HG03039 (cell line): ENCODE measurements at regions not wholly inside any gene's neighbourhood (a gene's known extent, or its start where the extent isn't known, plus 50 kb on each side); places are given as distances from the start of the nearest gene placed in this dataset.
A peak's percentile ranks its signal among the peaks of the same experiment; 100 is the strongest.

ENCODE experiments used
- ATAC-seq: cut with Tn5 transposase; IDR thresholded peaks from one replicate; pipeline ENCODE4 v1.9.1; 2021; ENCODE audit warnings: mild to moderate bottlenecking, moderate library complexity; ENCODE audit not compliant: unreplicated experiment

DNA sequence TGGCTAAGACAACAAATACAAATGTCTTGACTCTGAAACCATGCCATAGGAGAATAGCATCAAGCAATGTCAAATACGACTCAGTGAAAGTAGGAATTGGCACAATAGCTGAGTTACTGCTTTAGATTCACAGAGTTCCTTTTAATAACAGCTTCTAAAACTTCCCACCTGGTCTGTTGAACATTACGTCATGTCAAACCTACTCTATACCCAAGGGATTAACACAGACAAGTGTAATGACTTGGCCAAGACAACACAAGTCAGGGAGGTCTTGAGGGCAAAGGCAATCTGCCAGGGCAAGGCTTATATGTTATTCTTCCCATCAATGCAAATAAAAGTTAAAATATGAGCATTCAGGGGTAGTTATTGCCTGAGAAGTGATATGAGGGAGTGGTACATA is 265.1 kb upstream of the PRDM1 start:
- no peak for ATAC-seq

DNA sequence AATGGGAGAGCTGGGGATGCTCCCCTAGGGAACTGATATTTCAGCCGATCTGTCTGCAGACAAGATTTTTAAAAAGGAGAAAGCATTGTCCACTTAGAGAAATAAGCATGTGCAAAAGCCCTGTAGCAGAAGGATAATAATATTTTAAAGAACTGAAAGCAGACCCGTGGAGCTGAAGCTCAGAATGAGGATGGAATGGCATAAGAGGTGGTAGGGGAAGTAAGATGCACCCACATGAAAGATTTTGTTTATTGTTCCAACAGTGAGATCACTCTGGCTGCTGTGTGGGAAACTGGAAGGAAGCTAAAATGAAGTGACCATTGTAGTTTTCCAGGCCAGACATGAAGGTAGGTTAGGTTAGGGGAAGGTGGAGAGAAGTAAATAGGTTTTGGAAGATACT is 266.4 kb upstream of the PRDM1 start:
- ATAC-seq = no peak

GRCh38 chr6:105818505-105818904 is 267.6 kb upstream of the PRDM1 start:
- no peak for ATAC-seq

GRCh38 chr6:105817961-105818360 is 268.2 kb upstream of the PRDM1 start:
- ATAC-seq = no peak

GRCh38 chr6:105817370-105817769 is 268.8 kb upstream of the PRDM1 start:
- ATAC-seq = no peak

- no peak for ATAC-seq
These were observed 269.3 kb upstream of the PRDM1 start for GRCh38 chr6:105816847-105817246.

DNA sequence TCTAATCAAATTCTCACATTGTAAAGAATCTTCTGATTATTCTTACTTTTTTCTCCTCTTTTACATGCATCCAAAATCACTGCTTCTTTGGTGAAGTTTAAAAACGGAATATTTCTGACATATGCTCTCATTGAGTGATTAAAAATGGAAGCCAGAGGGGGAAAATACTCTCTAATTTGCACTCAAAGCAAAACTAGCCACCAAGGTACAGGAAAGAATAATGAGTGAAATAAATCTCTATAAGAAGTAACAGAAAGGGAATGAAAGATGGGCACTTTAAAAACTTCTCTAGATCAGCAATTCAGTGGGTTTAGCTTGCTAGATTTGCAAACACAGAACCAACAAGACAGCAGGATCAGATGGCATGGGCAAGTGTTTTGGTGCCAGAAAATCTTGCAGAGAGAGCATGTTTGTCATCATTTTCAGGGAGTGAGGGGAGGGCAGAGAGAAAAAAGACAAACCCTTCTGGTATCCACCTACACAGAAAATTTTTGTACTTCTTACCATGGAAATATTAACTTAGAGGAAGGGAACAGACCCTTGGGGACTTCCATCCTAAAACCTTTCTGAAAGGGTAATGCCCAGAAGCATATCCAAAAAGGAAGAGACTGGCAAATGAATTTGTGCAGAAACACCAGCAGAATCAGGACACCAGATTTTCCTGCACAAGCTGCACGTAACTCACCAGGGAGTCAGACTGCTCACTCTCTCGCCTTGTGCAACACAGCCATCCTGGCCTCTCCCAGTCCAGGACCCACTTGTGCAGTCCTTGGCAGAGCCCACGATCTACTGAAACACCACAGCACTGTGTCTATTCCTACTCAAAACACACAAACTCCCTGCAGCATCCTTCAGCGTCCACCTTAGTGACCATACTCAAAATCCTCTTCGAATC is 270.2 kb upstream of the PRDM1 start:
- no peak for ATAC-seq

DNA sequence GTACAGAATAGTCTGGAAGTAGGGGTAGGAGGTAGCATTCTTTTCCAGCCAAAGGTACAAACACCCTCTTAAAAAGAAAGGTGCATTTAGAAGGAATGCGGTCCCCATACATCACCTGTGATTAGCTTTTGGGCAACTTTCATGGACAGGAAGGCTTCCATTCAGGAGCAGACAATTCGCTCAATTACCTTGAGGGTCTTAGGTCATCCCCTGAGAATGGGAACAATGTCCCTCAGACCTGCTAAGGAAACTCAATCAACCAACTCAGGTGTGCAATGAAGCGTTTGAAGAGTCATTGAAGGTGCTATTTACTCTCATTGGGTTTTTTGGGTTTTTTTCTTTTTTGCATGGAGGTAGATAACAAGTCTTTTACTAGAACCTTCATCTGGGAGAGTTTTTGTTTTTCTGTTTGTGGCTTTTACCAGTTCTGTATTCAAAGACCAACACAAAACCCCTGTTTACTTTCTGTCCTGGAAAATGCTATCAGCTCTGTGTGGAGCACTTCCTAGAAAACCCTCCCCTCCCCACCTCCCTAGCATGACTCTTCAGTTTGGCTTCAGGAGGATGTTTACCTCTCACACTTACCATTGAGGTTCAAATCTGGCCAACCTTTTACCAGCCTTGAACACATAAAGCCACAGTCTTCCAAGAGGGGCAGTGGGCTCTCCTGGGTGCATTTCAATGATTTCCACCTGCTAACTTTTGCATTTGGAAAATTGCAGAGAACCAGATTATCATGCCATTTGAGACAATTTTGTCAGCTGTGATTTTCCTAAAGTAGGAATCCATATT is 271.2 kb upstream of the PRDM1 start:
- no peak for ATAC-seq

GRCh38 chr6:105810922-105811482 is 275.1 kb upstream of the PRDM1 start:
- ATAC-seq = no peak

- ATAC-seq = peak; percentile 69
These were observed 275.8 kb upstream of the PRDM1 start for GRCh38 chr6:105810105-105810921.

GRCh38 chr6:105808571-105808970 is 277.6 kb upstream of the PRDM1 start:
- no peak for ATAC-seq

DNA sequence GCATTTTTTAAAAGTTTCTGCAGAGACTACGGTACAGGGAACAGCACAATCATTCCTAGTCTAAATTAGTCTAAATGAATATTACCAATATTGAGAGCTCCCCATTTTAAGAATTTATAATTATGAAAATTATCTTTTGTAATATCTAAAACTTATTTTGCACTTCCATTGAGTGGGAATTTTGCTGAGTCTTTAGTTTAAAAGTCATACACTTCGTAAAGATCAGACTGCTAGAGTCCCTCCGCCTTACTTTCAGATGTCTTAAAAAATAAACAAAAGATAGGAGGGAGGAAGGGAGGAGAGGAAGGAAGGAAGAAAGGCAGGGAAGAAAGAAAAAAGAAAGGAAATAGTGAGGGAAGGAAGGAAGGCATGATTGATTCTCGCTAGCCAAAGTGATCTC is 278.2 kb upstream of the PRDM1 start:
- ATAC-seq = no peak

DNA sequence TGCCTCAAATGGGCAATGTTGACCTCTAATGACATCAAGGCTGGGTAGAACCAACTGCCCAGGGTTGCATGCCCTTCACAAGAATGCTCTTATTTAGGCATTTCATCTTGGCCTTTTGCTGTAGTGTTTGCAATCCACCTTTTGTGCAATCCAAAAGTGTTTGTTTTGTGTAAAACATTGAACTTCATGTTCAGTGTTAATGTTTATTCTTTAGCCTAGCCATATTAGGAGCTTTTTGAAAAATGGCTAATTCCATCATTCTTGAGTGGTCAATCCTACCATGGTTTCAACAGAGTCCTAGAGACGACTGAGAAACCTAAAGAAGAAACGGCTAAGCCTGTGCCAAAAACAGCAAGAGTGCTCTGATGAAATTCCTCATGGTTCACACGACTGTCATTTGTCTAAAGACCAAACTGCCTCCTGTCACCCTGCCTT is 279.6 kb upstream of the PRDM1 start:
- ATAC-seq = no peak

GRCh38 chr6:105805501-105806023 is 280.6 kb upstream of the PRDM1 start:
- ATAC-seq = no peak

GRCh38 chr6:105804424-105804823 is 281.7 kb upstream of the PRDM1 start:
- ATAC-seq = no peak

DNA sequence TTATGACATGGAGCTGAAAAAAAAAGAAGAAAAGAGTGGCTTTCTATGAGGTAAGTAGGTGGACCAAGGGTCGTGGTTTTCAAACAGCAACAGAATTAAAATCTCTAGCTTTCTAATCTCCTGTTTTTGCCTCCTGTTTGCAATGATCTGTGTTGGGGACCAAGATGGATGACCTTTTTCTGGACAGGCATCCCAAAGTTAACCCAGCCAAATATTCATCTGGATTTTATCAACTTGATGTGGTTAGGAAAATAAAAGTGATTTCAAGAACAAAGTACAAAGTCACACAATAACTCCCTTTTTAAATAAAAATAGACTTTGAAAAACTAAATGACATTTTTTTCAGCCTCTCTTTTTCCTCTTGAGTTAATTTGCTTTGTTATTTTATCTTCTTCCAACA is 282.1 kb upstream of the PRDM1 start:
- ATAC-seq = no peak

DNA sequence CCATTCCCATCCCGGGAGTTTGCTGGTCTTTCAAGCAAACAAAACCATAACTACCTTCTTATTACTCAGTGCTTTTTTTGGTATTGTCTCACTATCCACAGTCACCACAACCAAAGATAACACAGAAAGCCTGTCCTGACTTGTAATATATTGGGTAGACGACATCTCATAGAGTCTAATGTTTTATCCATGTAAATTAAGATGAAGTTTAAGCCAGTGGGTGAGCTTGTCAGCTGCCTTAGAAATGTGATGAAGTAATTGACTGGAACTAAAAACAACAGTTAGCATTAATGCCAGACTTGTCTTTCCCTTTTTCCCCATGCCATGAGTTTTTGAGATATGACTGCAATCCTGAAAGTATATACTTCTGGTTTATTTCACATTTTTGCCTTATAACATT is 282.7 kb upstream of the PRDM1 start:
- ATAC-seq = no peak

DNA sequence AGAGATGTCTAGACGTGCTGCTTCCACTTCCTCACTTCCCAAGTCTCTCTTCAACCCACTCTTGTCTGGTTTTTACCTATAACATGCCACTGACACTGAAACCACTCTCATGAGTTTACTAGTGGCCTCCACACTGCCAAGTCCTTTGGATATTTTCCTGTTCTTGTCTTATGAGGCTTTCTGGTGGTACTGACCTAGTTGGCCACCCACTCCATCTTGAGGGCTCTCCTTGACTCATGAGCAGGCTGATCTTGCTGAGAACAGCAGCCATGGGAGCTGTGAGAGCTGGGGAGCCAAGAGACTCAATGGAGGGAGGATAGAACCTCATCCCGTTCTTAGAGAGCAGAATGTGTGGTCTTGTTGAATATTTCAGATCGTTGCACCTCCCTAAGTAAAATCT is 283.4 kb upstream of the PRDM1 start:
- no peak for ATAC-seq

GRCh38 chr6:105800871-105801270 is 285.3 kb upstream of the PRDM1 start:
- ATAC-seq = no peak

DNA sequence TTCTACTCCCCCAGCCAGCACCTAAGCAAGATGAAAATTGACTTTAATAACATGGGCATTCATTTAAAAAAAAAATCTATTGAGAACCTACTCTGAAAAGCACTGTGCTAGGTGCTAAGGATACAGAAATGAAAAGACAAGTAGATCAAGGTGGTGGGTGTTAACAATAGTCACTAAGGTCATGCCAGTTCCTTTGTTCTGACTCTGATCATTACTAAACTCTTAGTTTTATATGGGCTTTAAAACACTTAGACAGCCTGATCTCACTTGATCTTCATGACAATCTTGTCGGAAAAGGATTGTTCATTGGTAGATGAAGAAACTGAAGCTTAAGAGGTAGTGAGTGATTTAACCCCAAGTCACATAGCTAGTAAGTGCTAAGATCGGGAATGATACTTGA is 285.7 kb upstream of the PRDM1 start:
- ATAC-seq = no peak

- ATAC-seq = no peak
These were observed 287.1 kb upstream of the PRDM1 start for GRCh38 chr6:105799056-105799455.
